WTC11 (cell line): ENCODE measurements at regions not wholly inside any gene's neighbourhood (a gene's known extent, or its start where the extent isn't known, plus 50 kb on each side); places are given as distances from the start of the nearest gene placed in this dataset.

Source experiments
- ATAC-seq: fragments of 200-7000 bp; cut with Tn5 transposase; 2 replicates; pipeline ENCODE4 v1.10.0; 2021; ENCODE audit warnings: mild to moderate bottlenecking, moderate library complexity
- CTCF ChIA-PET: fragments of 300-600 bp; sonication (Branson Sonifier 250); formaldehyde crosslinking; loops from one replicate; lab custom pipeline; 2021; ENCODE audit warnings: antibody characterized with exemption; lab: Charles Lee
- POLR2A ChIA-PET: fragments of 350-600 bp; sonication (Branson Sonifier 250); formaldehyde crosslinking; loops from one replicate; lab custom pipeline; 2021; ENCODE audit warnings: antibody characterized with exemption; lab: Charles Lee
- DNase-seq: peaks from one replicate; pipeline ENCODE4 v3.0.0; 2021; ENCODE audit warnings: low spot score
- H3K27ac Mint-ChIP-seq: 2 replicates; pipeline ENCODE4 v1.8.0; 2021; ENCODE audit warnings: mixed read lengths
- H3K27me3 Mint-ChIP-seq: 2 replicates; pipeline ENCODE4 v1.8.0; 2021; ENCODE audit warnings: low read depth, mild to moderate bottlenecking, moderate library complexity, mixed read lengths
- H3K36me3 Mint-ChIP-seq: 2 replicates; pipeline ENCODE4 v1.8.0; 2021; ENCODE audit warnings: mixed read lengths
- H3K4me1 Mint-ChIP-seq: 2 replicates; pipeline ENCODE4 v1.8.0; 2022; ENCODE audit warnings: mixed read lengths
- H3K4me3 Mint-ChIP-seq: 2 replicates; pipeline ENCODE4 v1.8.0; 2021; ENCODE audit warnings: mild to moderate bottlenecking, moderate library complexity, mixed read lengths
- H3K9me3 Mint-ChIP-seq: 2 replicates; pipeline ENCODE4 v1.8.0; 2021; ENCODE audit warnings: mixed read lengths
- ATF1 ChIP-seq: sonication (generic); formaldehyde crosslinking; IDR thresholded peaks from 2 replicates; pipeline ENCODE4 v1.8.1; 2023; ENCODE audit warnings: mild to moderate bottlenecking, moderate library complexity, missing genetic modification reagents
- CREM ChIP-seq: sonication (generic); formaldehyde crosslinking; IDR thresholded peaks from 2 replicates; pipeline ENCODE4 v1.8.1; 2022; ENCODE audit warnings: mild to moderate bottlenecking, missing genetic modification reagents, moderate library complexity
- CTCF ChIP-seq: fragments of 200-600 bp; IDR thresholded peaks from 2 replicates; pipeline ENCODE4 v1.8.0; 2022; ENCODE audit warnings: antibody characterized with exemption
- ETV6 ChIP-seq: sonication (generic); formaldehyde crosslinking; IDR thresholded peaks from 2 replicates; pipeline ENCODE4 v1.8.1; 2022; ENCODE audit warnings: mild to moderate bottlenecking, missing genetic modification reagents
- FOXJ3 ChIP-seq: sonication (generic); formaldehyde crosslinking; IDR thresholded peaks from 2 replicates; pipeline ENCODE4 v1.9.0; 2021; ENCODE audit warnings: missing genetic modification reagents, mild to moderate bottlenecking, borderline replicate concordance
- FOXK1 ChIP-seq: sonication (generic); formaldehyde crosslinking; IDR thresholded peaks from 2 replicates; pipeline ENCODE4 v1.8.0; 2022; ENCODE audit warnings: mild to moderate bottlenecking, moderate library complexity, missing genetic modification reagents
- HMGA2 ChIP-seq: fragments of 250-450 bp; sonication (Bioruptor Pico); IDR thresholded peaks from 2 replicates; pipeline ENCODE4 v1.4.0; 2021; ENCODE audit warnings: mild to moderate bottlenecking, moderate library complexity
- JAZF1 ChIP-seq: fragments of 250-450 bp; sonication (Bioruptor Pico); IDR thresholded peaks from 2 replicates; pipeline ENCODE4 v1.9.0; 2021; ENCODE audit warnings: moderate library complexity, mild to moderate bottlenecking, inconsistent platforms
- NFE2L1 ChIP-seq: sonication (generic); formaldehyde crosslinking; IDR thresholded peaks from 2 replicates; pipeline ENCODE4 v1.8.1; 2023; ENCODE audit warnings: missing genetic modification reagents
- PRRX2 ChIP-seq: fragments of 250-450 bp; sonication (Bioruptor Pico); IDR thresholded peaks from 2 replicates; pipeline ENCODE4 v1.8.0; 2021; ENCODE audit warnings: mild to moderate bottlenecking
- SMAD3 ChIP-seq: sonication (generic); formaldehyde crosslinking; IDR thresholded peaks from 2 replicates; pipeline ENCODE4 v1.8.0; 2022; ENCODE audit warnings: missing genetic modification reagents, mild to moderate bottlenecking, borderline replicate concordance
- TEAD4 ChIP-seq: sonication (generic); formaldehyde crosslinking; IDR thresholded peaks from 2 replicates; pipeline ENCODE4 v1.8.0; 2022; ENCODE audit warnings: mild to moderate bottlenecking, missing genetic modification reagents
- ZBTB43 ChIP-seq: sonication (generic); formaldehyde crosslinking; IDR thresholded peaks from 2 replicates; pipeline ENCODE4 v1.8.1; 2023; ENCODE audit warnings: mild to moderate bottlenecking, missing genetic modification reagents
- ZNF138 ChIP-seq: sonication (generic); formaldehyde crosslinking; conservative IDR thresholded peaks from 2 replicates; pipeline ENCODE4 v1.8.1; 2022; ENCODE audit warnings: mild to moderate bottlenecking, moderate library complexity, missing genetic modification reagents
- TF ChIP-seq, protein P1 (sequence below): sonication (generic); formaldehyde crosslinking; IDR thresholded peaks from 2 replicates; pipeline ENCODE4 v1.8.1; 2023; ENCODE audit warnings: mild to moderate bottlenecking, moderate library complexity, missing genetic modification reagents
- TF ChIP-seq, protein P2 (sequence below): sonication (generic); formaldehyde crosslinking; IDR thresholded peaks from 2 replicates; pipeline ENCODE4 v1.8.1; 2022; ENCODE audit warnings: mild to moderate bottlenecking, moderate library complexity, missing genetic modification reagents
- TF ChIP-seq, protein P3 (sequence below): sonication (generic); formaldehyde crosslinking; IDR thresholded peaks from 2 replicates; pipeline ENCODE4 v1.8.1; 2022; ENCODE audit warnings: low read depth, missing genetic modification reagents, borderline replicate concordance
- TF ChIP-seq, protein P4 (sequence below): sonication (generic); formaldehyde crosslinking; IDR thresholded peaks from 2 replicates; pipeline ENCODE4 v1.8.0; 2023; ENCODE audit warnings: missing genetic modification reagents

DNA sequence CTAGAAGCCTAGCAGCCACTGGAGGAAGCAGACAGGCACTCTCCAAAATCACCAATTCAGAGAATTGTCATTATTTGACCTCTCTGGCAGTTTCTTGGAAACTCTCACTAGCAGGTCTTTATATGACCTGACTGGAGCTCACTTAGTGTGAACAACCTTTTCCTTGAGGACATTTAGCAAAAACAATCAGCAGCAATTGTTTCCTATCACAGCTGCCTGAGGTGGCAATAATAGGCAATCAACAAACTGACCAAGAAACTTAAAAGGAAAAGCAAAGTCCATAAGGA lies 162.4 kb upstream of the STT3B start (continued):
- TF ChIP-seq CREM (CRISPR knock-in tag), result no peak
- no peak for TF ChIP-seq ETV6 (CRISPR knock-in tag)
- no peak for TF ChIP-seq ZNF138 (CRISPR knock-in tag)
- TF ChIP-seq FOXJ3 (CRISPR knock-in tag), result no peak
- TF ChIP-seq, all 79 proteins: peak for 0

GRCh38 chr3:31370681-31371080 lies 162.0 kb upstream of the STT3B start:
- no peaks in the 10 kb centered on the region for H3K4me1 Mint-ChIP-seq
- peaks cover 4% of the 10 kb centered on the region for H3K27me3 Mint-ChIP-seq
- H3K4me3 Mint-ChIP-seq, result no peak overlapping the region
- no peak for ATAC-seq
- H3K9me3 Mint-ChIP-seq, result peaks cover 3% of the 10 kb centered on the region; the same call in 1 of the 2 replicates
- 0 out of 2 replicates have a peak, but pooled peaks cover 2% of the 10 kb centered on the region for H3K36me3 Mint-ChIP-seq
- POLR2A ChIA-PET, result no interaction called here
- TF ChIP-seq JAZF1 (CRISPR knock-in tag), result no peak
- TF ChIP-seq, protein P1, sequence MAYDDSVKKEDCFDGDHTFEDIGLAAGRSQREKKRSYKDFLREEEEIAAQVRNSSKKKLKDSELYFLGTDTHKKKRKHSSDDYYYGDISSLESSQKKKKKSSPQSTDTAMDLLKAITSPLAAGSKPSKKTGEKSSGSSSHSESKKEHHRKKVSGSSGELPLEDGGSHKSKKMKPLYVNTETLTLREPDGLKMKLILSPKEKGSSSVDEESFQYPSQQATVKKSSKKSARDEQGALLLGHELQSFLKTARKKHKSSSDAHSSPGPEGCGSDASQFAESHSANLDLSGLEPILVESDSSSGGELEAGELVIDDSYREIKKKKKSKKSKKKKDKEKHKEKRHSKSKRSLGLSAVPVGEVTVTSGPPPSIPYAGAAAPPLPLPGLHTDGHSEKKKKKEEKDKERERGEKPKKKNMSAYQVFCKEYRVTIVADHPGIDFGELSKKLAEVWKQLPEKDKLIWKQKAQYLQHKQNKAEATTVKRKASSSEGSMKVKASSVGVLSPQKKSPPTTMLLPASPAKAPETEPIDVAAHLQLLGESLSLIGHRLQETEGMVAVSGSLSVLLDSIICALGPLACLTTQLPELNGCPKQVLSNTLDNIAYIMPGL, result no peak
- no peak for TF ChIP-seq FOXK1 (CRISPR knock-in tag)
- no peak for TF ChIP-seq ZBTB43 (CRISPR knock-in tag)
- TF ChIP-seq NFE2L1 (CRISPR knock-in tag), result no peak
- CTCF ChIA-PET, result no interaction called here
- no peak for DNase-seq
- no peak overlapping the region for H3K27ac Mint-ChIP-seq

GRCh38 chr3:31371484-31372177 lies 161.1 kb upstream of the STT3B start:
- DNase-seq (no peak), ATAC-seq (no peak)
- peaks cover 4% of the 10 kb centered on the region for H3K27me3 Mint-ChIP-seq

DNA sequence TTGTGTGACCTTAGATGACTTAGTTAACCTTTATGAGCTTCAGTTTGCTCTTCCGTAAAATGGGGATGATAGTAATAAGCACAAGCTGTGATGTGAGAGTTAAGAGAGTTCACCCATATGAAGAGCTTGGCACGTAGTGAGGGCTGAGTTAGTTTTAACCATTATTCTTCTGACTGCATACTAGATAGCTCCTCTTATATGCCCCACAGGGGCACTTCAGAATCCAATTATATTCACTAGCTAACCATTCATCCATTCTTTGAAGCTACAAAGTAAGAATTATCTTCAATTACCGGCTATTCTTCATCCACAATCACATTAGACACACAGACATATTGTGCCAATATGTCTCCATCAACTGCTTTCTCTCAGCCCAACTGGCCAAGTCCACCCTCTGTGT lies 159.0 kb upstream of the STT3B start:
- Mint-ChIP-seq H3K27ac (no peak overlapping the region), H3K4me3 (no peak overlapping the region), H3K9me3 (no peaks in the 10 kb centered on the region), H3K36me3 (no peaks in the 10 kb centered on the region), H3K4me1 (no peaks in the 10 kb centered on the region), H3K27me3 (peaks cover 4% of the 10 kb centered on the region)
- no peak for TF ChIP-seq PRRX2 (CRISPR knock-in tag)
- TF ChIP-seq, protein P2, sequence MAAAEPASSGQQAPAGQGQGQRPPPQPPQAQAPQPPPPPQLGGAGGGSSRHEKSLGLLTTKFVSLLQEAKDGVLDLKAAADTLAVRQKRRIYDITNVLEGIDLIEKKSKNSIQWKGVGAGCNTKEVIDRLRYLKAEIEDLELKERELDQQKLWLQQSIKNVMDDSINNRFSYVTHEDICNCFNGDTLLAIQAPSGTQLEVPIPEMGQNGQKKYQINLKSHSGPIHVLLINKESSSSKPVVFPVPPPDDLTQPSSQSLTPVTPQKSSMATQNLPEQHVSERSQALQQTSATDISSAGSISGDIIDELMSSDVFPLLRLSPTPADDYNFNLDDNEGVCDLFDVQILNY (CRISPR knock-in tag), result no peak
- TF ChIP-seq, protein P3, sequence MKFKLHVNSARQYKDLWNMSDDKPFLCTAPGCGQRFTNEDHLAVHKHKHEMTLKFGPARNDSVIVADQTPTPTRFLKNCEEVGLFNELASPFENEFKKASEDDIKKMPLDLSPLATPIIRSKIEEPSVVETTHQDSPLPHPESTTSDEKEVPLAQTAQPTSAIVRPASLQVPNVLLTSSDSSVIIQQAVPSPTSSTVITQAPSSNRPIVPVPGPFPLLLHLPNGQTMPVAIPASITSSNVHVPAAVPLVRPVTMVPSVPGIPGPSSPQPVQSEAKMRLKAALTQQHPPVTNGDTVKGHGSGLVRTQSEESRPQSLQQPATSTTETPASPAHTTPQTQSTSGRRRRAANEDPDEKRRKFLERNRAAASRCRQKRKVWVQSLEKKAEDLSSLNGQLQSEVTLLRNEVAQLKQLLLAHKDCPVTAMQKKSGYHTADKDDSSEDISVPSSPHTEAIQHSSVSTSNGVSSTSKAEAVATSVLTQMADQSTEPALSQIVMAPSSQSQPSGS (CRISPR knock-in tag), result no peak
- TF ChIP-seq ZBTB43 (CRISPR knock-in tag), result no peak
- no peak for TF ChIP-seq HMGA2 (CRISPR knock-in tag)
- TF ChIP-seq FOXK1 (CRISPR knock-in tag), result no peak
- TF ChIP-seq TEAD4 (CRISPR knock-in tag), result no peak
- no peak for TF ChIP-seq CTCF
- TF ChIP-seq, protein P4, sequence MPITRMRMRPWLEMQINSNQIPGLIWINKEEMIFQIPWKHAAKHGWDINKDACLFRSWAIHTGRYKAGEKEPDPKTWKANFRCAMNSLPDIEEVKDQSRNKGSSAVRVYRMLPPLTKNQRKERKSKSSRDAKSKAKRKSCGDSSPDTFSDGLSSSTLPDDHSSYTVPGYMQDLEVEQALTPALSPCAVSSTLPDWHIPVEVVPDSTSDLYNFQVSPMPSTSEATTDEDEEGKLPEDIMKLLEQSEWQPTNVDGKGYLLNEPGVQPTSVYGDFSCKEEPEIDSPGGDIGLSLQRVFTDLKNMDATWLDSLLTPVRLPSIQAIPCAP, result no peak
- CTCF ChIA-PET, result interaction anchor here (0.9 kb wide), 1 partner anchor 177 kb away, joined by 3 read pairs; no protein-coding TSS in a partner anchor
- DNase-seq (no peak), ATAC-seq (no peak)
- POLR2A ChIA-PET, result interaction anchor here (0.6 kb wide), 1 partner anchor 18 kb away, joined by 7 read pairs; no protein-coding TSS in a partner anchor

More at GRCh38 chr3:31371484-31372177, 161.1 kb upstream of the STT3B start:
- H3K4me1 Mint-ChIP-seq, result no peaks in the 10 kb centered on the region
- POLR2A ChIA-PET, result no interaction called here
- no peaks in the 10 kb centered on the region for H3K9me3 Mint-ChIP-seq
- TF ChIP-seq SMAD3 (CRISPR knock-in tag) (no peak), ATF1 (CRISPR knock-in tag) (no peak)
- TF ChIP-seq, protein P3 (CRISPR knock-in tag), result no peak
- CTCF ChIA-PET, result no interaction called here
- no peak overlapping the region for H3K4me3 Mint-ChIP-seq
- H3K27ac Mint-ChIP-seq, result no peak overlapping the region
- H3K36me3 Mint-ChIP-seq, result no peaks in the 10 kb centered on the region
